ENCODE measurements at regions not wholly inside any gene's neighbourhood (a gene's known extent, or its start where the extent isn't known, plus 50 kb on each side); places are given as distances from the start of the nearest gene placed in this dataset.

DNA sequence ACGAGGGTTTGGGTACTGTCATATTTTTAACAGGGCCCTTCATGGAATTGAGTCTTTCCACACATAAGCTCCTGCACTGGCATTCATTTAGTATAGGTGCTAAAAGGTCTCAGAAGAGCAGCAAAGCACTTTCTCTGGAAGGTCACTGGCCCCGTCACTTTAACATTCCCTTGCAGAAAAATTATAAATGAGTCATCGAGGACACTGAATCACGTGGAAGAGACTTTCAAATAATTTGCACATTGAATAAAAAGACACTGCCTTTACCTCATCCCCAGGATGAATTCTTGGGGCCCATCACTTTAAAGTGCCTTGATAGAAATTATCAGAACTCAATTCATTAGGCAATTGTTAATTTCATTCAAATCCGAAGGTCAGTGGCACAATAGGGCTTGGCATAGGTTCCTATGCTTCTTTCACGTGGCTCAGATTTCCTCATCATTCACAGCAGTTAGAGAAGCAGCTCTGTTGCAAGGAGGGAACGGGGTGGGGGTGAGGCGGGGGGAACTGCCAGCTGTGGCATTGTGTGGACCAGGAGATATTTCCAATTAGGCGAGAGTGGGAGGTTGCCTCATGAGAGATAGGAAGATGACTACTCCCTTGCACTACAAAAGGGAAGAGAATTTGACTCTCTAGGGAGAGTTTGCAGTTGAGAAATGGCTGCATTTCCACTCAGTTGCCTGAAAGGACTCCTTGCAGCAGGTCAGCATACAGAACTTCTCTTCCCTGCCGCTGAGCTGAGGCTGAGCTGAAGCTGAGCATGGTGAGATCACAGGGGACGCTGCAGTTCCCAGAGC, 86.3 kb upstream of the NPAS2 start:
- TF ChIP-seq, protein P1, sequence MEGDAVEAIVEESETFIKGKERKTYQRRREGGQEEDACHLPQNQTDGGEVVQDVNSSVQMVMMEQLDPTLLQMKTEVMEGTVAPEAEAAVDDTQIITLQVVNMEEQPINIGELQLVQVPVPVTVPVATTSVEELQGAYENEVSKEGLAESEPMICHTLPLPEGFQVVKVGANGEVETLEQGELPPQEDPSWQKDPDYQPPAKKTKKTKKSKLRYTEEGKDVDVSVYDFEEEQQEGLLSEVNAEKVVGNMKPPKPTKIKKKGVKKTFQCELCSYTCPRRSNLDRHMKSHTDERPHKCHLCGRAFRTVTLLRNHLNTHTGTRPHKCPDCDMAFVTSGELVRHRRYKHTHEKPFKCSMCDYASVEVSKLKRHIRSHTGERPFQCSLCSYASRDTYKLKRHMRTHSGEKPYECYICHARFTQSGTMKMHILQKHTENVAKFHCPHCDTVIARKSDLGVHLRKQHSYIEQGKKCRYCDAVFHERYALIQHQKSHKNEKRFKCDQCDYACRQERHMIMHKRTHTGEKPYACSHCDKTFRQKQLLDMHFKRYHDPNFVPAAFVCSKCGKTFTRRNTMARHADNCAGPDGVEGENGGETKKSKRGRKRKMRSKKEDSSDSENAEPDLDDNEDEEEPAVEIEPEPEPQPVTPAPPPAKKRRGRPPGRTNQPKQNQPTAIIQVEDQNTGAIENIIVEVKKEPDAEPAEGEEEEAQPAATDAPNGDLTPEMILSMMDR (IDR thresholded peaks at IDR 0.05; ENCODE audit: insufficient read depth, low read depth, low read length) = no peak
- no peak for TF ChIP-seq EZH2 (IDR thresholded peaks at IDR 0.05; ENCODE audit: insufficient read depth, low read length)
- peak overlapping the region; percentile 12 for H3K9ac ChIP-seq (ENCODE audit: low read length)
- no peaks in the 10 kb centered on the region for H3K36me3 Mint-ChIP-seq (ENCODE audit: low read depth, unreplicated experiment)
- H3K9me3 ChIP-seq (ENCODE audit: insufficient read depth, low read depth, low read length) = no peaks in the 10 kb centered on the region
- H3K4me1 ChIP-seq (ENCODE audit: insufficient read depth, low read length) = peaks cover 11% of the 10 kb centered on the region
- H3K4me3 ChIP-seq (ENCODE audit: insufficient read depth, low read depth, low read length) = no peak overlapping the region
- no peaks in the 10 kb centered on the region for H3K36me3 ChIP-seq (ENCODE audit: insufficient read depth, low read length)
- no peaks in the 10 kb centered on the region for H4K20me1 ChIP-seq (ENCODE audit: insufficient read depth, low read length)
- no peak overlapping the region for H3K4me3 Mint-ChIP-seq (ENCODE audit: unreplicated experiment)
- H3K4me2 ChIP-seq (ENCODE audit: low read length) = peak overlapping the region; percentile 57
- DNase-seq (ENCODE audit: low read depth) (peak; percentile 59), FAIRE-seq (no peak)
- no peak overlapping the region for H3K27ac ChIP-seq (ENCODE audit: low read depth, low read length)
- no peaks in the 10 kb centered on the region for H3K79me2 ChIP-seq (ENCODE audit: insufficient read depth, low read length)
- H3K27me3 Mint-ChIP-seq (ENCODE audit: low read depth, unreplicated experiment) = no peaks in the 10 kb centered on the region
- peaks cover 11% of the 10 kb centered on the region for H3K4me1 Mint-ChIP-seq (ENCODE audit: low read depth, unreplicated experiment)
- peak overlapping the region; percentile 37 for H3K27ac Mint-ChIP-seq (ENCODE audit: unreplicated experiment)
- peaks cover 5% of the 10 kb centered on the region for H3K9me3 Mint-ChIP-seq (ENCODE audit: unreplicated experiment)
- H2AFZ ChIP-seq (ENCODE audit: low read depth, low read length) = peak overlapping the region; percentile 32
- no peaks in the 10 kb centered on the region for H3K27me3 ChIP-seq (ENCODE audit: insufficient read depth, low read length)

DNA sequence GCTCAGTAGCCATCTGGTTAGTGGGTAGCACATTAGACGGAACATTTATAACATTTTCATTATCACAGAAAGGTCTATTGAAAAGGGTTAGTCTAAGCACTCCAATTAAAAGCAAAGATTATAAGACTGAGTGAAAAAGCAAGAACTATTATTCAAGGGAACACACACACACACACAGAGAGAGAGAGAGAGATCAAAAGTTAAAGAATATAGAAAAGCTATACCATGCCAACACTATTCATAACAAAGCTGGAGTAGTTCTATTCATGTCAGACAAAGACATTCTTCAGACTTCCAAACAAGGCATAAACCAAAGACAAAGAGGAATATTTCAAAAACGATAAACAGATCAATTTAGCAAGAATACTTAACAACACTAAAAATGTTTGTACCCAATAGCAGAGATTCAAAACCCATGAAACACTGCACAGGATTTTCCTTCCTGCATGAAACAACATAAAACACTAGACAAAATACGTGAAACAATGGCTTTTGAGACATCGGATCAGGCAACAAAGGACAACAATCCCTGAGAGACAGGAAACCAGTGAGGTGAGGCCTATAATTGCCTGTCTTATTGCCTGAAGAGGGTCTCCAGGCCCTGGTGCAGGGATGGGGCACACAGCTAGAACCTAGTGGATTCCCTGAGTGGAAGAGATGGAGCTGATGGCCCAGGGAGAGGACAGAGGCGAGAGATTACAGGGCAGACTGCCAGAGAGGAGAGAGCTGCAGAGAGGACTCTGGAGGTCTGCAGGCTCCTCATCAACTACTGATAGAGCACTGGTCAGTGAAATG, 83.6 kb upstream of the NPAS2 start:
- Mint-ChIP-seq H3K27ac (ENCODE audit: unreplicated experiment) (no peak overlapping the region), H3K4me1 (ENCODE audit: low read depth, unreplicated experiment) (peaks cover 11% of the 10 kb centered on the region), H3K4me3 (ENCODE audit: unreplicated experiment) (no peak overlapping the region), H3K9me3 (ENCODE audit: unreplicated experiment) (peaks cover 3% of the 10 kb centered on the region), H3K36me3 (ENCODE audit: low read depth, unreplicated experiment) (no peaks in the 10 kb centered on the region), H3K27me3 (ENCODE audit: low read depth, unreplicated experiment) (no peaks in the 10 kb centered on the region)
- TF ChIP-seq EZH2 (IDR thresholded peaks at IDR 0.05; ENCODE audit: insufficient read depth, low read length) = no peak
- TF ChIP-seq, protein P1 (IDR thresholded peaks at IDR 0.05; ENCODE audit: insufficient read depth, low read depth, low read length) = no peak
- Histone ChIP-seq H3K79me2 (ENCODE audit: insufficient read depth, low read length) (no peaks in the 10 kb centered on the region), H4K20me1 (ENCODE audit: insufficient read depth, low read length) (no peaks in the 10 kb centered on the region), H3K9me3 (ENCODE audit: insufficient read depth, low read depth, low read length) (no peaks in the 10 kb centered on the region), H3K4me2 (ENCODE audit: low read length) (no peak overlapping the region), H3K4me1 (ENCODE audit: insufficient read depth, low read length) (peaks cover 11% of the 10 kb centered on the region), H3K9ac (ENCODE audit: low read length) (no peak overlapping the region), H3K4me3 (ENCODE audit: insufficient read depth, low read depth, low read length) (no peak overlapping the region), H3K27me3 (ENCODE audit: insufficient read depth, low read length) (no peaks in the 10 kb centered on the region), H3K27ac (ENCODE audit: low read depth, low read length) (no peak overlapping the region), H3K36me3 (ENCODE audit: insufficient read depth, low read length) (no peaks in the 10 kb centered on the region), H2AFZ (ENCODE audit: low read depth, low read length) (no peak overlapping the region)
- DNase-seq (ENCODE audit: low read depth) (no peak), FAIRE-seq (peak; percentile 60)
